Activated naive CD8-positive, alpha-beta T cell treated with anti-CD3 and anti-CD28 coated beads, Interleukin-2, amount 50 U/mL, for 24 hours (primary cell): ENCODE measurements at regions not wholly inside any gene's neighbourhood (a gene's known extent, or its start where the extent isn't known, plus 50 kb on each side); places are given as distances from the start of the nearest gene placed in this dataset.
"Not testable (repeated sequence)": the region's sequence is repeated elsewhere in the genome, so short reads cannot be mapped to it uniquely, and the experiment has no call there.

Experiments
- ATAC-seq: fragments of 150-1000 bp; cut with Tn5 transposase; one replicate; pipeline ENCODE4 v1.10.0; 2021
- DNase-seq: peaks from one replicate; pipeline ENCODE4 v3.0.0; 2021
- H3K27ac Mint-ChIP-seq: one replicate; pipeline ENCODE4 v1.8.0; 2021; ENCODE audit warnings: mild to moderate bottlenecking, mixed read lengths
- H3K27me3 Mint-ChIP-seq: one replicate; pipeline ENCODE4 v1.8.0; 2021; ENCODE audit warnings: mixed read lengths
- H3K36me3 Mint-ChIP-seq: one replicate; pipeline ENCODE4 v1.8.0; 2021; ENCODE audit warnings: low read depth, mixed read lengths
- H3K4me1 Mint-ChIP-seq: one replicate; pipeline ENCODE4 v1.8.0; 2021; ENCODE audit warnings: mixed read lengths
- H3K4me3 Mint-ChIP-seq: one replicate; pipeline ENCODE4 v1.8.0; 2021; ENCODE audit warnings: mild to moderate bottlenecking, moderate library complexity, mixed read lengths
- H3K9me3 Mint-ChIP-seq: one replicate; pipeline ENCODE4 v1.8.0; 2021; ENCODE audit warnings: mixed read lengths

DNA sequence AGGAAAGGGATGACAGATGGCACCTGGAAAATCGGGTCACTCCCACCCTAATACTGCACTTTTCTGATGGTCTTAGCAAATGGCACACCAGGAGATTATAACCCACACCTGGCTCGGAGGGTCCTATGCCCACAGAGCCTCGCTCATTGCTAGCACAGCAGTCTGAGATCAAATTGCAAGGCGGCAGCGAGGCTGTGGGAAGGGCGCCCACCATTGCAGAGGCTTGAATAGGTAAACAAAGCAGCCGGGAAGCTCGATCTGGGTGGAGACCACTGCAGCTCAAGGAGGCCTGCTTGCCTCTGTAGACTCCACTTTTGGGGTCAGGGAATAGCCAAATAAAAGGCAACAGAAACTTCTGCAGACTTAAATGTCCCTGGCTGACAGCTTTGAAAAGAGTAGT is 622.7 kb upstream of the ZNF804A start:
- ATAC-seq, H3K27ac Mint-ChIP-seq, H3K4me1 Mint-ChIP-seq, DNase-seq, H3K4me3 Mint-ChIP-seq, H3K27me3 Mint-ChIP-seq, H3K36me3 Mint-ChIP-seq: not testable (repeated sequence)
- H3K9me3 Mint-ChIP-seq = peaks cover 11% of the 10 kb centered on the region

- DNase-seq (no peak), ATAC-seq (no peak)
- Mint-ChIP-seq H3K27ac (no peak overlapping the region), H3K27me3 (no peaks in the 10 kb centered on the region), H3K36me3 (no peaks in the 10 kb centered on the region), H3K4me1 (no peaks in the 10 kb centered on the region), H3K4me3 (no peak overlapping the region), H3K9me3 (peaks cover 23% of the 10 kb centered on the region)
Observed at GRCh38 chr2:183984871-183985270, 613.5 kb upstream of the ZNF804A start.

- Mint-ChIP-seq H3K27me3 (no peaks in the 10 kb centered on the region), H3K4me1 (no peaks in the 10 kb centered on the region), H3K9me3 (peaks cover 30% of the 10 kb centered on the region), H3K36me3 (no peaks in the 10 kb centered on the region), H3K4me3 (no peak overlapping the region), H3K27ac (no peak overlapping the region)
- no peak for DNase-seq
- no peak for ATAC-seq
Observed at GRCh38 chr2:183991968-183992367, 606.4 kb upstream of the ZNF804A start.

DNA sequence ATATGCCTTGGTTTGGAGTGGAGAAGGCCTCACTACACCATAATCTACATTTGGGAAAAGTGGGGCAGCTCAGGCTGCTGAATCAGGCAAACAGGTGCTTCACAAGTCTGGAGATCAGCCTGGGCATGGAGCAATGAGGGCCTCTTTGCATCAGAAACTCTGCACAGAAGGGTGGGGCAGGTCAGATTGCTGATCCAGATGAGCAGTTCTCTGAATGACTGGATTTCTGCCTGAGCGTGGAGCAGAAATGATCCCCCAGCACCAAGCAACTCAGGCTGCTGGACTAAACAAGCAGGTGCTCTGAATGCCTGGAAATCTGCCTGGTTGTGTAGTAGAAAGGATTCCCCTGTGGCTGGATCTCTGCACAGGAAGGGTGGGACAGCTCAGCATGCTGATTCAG is 605.3 kb upstream of the ZNF804A start:
- H3K4me1 Mint-ChIP-seq = no peaks in the 10 kb centered on the region
- H3K9me3 Mint-ChIP-seq = peaks cover 25% of the 10 kb centered on the region
- H3K27me3 Mint-ChIP-seq = no peaks in the 10 kb centered on the region
- no peak overlapping the region for H3K27ac Mint-ChIP-seq
- DNase-seq (no peak), ATAC-seq (no peak)
- no peaks in the 10 kb centered on the region for H3K36me3 Mint-ChIP-seq
- no peak overlapping the region for H3K4me3 Mint-ChIP-seq

GRCh38 chr2:183995632-183996031 is 602.7 kb upstream of the ZNF804A start:
- no peak overlapping the region for H3K4me3 Mint-ChIP-seq
- no peak overlapping the region for H3K27ac Mint-ChIP-seq
- no peaks in the 10 kb centered on the region for H3K4me1 Mint-ChIP-seq
- no peaks in the 10 kb centered on the region for H3K36me3 Mint-ChIP-seq
- H3K27me3 Mint-ChIP-seq = no peaks in the 10 kb centered on the region
- H3K9me3 Mint-ChIP-seq = peaks cover 4% of the 10 kb centered on the region
- ATAC-seq (no peak), DNase-seq (no peak)

DNA sequence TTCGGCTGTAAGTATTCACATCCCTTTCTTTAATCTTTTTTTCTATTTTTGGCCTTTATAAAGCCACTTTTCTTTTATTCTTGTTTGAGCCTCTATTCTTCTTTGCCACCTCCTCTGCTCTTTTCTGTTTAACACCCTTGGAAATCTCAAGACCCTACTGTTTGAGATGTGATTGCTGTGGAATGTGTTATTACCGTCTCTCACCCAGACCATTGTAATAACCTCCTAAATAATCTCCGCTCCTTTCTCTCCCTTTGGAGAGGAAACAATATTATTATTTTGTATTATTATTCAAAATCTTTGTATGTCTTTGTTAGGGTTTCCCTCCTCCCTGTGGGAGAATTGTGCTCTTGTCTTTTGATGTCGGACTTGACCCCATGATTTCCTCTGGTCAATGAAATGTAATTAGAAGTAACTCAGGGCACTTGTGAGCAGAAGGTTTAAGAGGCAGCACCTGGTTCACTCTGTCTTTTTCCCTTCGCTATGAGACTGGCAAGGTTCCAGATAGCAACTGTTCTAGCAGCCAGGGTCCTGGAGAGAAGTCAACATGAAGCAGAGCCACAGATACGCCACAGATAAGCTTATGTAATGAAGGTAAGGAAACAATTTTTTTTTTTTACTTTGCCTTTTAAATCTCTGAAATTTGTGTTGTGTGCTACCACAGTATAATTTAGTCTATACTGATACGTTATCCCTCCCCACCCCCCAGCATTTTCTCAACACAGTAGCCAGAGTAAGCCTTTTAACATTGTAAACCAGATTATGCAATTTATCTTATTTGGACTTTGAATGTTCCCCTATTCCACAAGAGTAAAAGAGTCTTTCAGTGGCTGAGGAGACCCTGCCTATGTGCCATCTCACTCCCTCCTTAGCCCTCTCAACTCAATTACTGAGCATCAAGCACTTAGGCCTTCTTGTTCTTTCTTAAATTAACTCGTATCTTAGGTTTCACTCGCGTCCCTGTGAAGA is 601.2 kb upstream of the ZNF804A start:
- no peaks in the 10 kb centered on the region for H3K36me3 Mint-ChIP-seq
- H3K27me3 Mint-ChIP-seq = no peaks in the 10 kb centered on the region
- H3K27ac Mint-ChIP-seq = no peak overlapping the region
- DNase-seq (no peak), ATAC-seq (no peak)
- H3K4me3 Mint-ChIP-seq = no peak overlapping the region
- no peaks in the 10 kb centered on the region for H3K4me1 Mint-ChIP-seq
- H3K9me3 Mint-ChIP-seq = peaks cover under 1% of the 10 kb centered on the region

DNA sequence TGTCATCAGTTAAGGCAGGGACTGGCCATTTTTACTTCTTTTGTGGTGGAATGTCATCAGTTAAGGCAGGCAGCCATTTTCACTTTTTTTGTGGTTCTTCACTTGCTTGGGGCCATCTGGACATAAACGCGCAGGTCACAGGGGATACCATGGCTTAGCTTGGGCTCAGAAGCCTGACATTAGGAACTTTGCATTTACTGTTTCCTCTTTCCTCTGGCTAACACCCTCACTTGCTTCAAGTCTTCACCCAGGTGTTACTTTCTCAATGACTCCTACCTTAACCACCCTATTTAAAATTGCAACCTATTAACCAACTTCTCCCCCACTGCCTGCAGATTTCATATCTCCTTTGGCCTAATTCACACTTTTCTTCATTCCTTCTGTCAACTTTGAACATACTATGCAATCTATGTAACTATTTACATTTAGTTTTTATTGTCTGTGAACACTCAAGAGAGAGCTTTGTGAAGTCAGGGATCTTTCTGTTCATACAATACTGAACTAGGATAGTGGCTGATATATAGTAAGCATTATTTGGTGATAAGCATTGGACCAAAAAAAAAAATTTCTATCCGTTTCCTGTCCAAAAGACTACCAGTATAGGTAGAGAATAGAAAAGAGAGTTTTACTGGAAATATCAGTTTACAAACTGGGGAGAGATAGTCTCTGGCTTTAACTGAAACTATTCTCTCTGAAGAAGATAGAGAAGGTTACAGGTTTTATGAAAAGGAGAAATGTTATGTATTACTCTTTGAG is 600.1 kb upstream of the ZNF804A start:
- H3K27ac Mint-ChIP-seq = no peak overlapping the region
- H3K9me3 Mint-ChIP-seq = no peaks in the 10 kb centered on the region
- H3K4me1 Mint-ChIP-seq = no peaks in the 10 kb centered on the region
- no peak overlapping the region for H3K4me3 Mint-ChIP-seq
- no peaks in the 10 kb centered on the region for H3K36me3 Mint-ChIP-seq
- no peak for ATAC-seq
- no peak for DNase-seq
- H3K27me3 Mint-ChIP-seq = no peaks in the 10 kb centered on the region

DNA sequence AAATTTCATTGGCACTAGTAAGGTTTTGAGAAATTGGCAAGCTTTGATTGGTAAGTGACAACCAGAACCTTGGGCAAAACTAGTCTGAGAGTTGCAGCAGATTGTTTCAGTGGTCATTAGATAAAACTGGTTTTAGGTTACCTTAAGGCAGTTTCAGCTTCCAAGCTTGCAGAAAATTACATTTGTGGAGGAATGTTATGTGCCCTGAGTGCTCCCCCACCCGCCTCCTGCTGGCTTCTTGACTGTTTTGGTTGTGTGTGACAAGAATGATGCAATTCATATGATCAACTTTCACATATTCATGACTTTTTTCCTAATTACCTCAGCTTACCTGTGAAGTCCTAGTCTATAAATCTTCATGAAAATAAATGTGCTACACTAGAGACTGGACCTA is 599.5 kb upstream of the ZNF804A start:
- Mint-ChIP-seq H3K4me1 (no peaks in the 10 kb centered on the region), H3K27ac (no peak overlapping the region), H3K36me3 (no peaks in the 10 kb centered on the region), H3K9me3 (no peaks in the 10 kb centered on the region), H3K4me3 (no peak overlapping the region), H3K27me3 (no peaks in the 10 kb centered on the region)
- ATAC-seq = no peak
- no peak for DNase-seq

- no peak overlapping the region for H3K4me3 Mint-ChIP-seq
- H3K27ac Mint-ChIP-seq = no peak overlapping the region
- H3K9me3 Mint-ChIP-seq = no peaks in the 10 kb centered on the region
- H3K27me3 Mint-ChIP-seq = no peaks in the 10 kb centered on the region
- no peaks in the 10 kb centered on the region for H3K4me1 Mint-ChIP-seq
- no peak for ATAC-seq
- DNase-seq = no peak
- H3K36me3 Mint-ChIP-seq = no peaks in the 10 kb centered on the region
Observed at GRCh38 chr2:184004289-184004947, 593.9 kb upstream of the ZNF804A start.

- Mint-ChIP-seq H3K27me3 (no peaks in the 10 kb centered on the region), H3K9me3 (no peaks in the 10 kb centered on the region), H3K4me3 (no peak overlapping the region), H3K4me1 (no peaks in the 10 kb centered on the region), H3K36me3 (no peaks in the 10 kb centered on the region), H3K27ac (no peak overlapping the region)
- ATAC-seq = no peak
- no peak for DNase-seq
Observed at GRCh38 chr2:184004948-184005672, 593.2 kb upstream of the ZNF804A start.

- Mint-ChIP-seq H3K36me3 (no peaks in the 10 kb centered on the region), H3K27ac (no peak overlapping the region), H3K9me3 (no peaks in the 10 kb centered on the region), H3K4me1 (no peaks in the 10 kb centered on the region), H3K4me3 (no peak overlapping the region), H3K27me3 (no peaks in the 10 kb centered on the region)
- ATAC-seq (no peak), DNase-seq (no peak)
Observed at GRCh38 chr2:184006998-184007397, 591.3 kb upstream of the ZNF804A start.

DNA sequence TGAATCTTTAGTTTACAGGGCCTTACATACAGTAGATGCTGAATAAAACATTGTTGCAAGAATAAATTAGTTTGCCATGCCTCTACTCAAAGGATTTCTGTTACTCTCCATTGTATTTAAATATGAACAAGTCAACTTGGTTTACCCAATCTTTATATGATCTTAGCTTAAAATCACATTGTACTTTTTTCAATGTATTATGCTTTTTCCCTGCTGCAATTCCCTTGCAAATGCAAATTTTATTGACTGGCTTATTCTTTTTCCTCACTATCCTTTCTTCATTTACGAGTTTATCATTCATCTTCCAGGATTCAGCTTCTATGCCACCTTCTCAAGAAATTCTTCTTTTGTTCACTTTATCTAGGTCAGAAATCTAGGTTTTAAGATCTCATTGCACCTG is 571.4 kb upstream of the ZNF804A start:
- no peaks in the 10 kb centered on the region for H3K9me3 Mint-ChIP-seq
- no peaks in the 10 kb centered on the region for H3K27me3 Mint-ChIP-seq
- no peak overlapping the region for H3K27ac Mint-ChIP-seq
- ATAC-seq = no peak
- DNase-seq = no peak
- H3K36me3 Mint-ChIP-seq = no peaks in the 10 kb centered on the region
- H3K4me1 Mint-ChIP-seq = no peaks in the 10 kb centered on the region
- H3K4me3 Mint-ChIP-seq = no peak overlapping the region

DNA sequence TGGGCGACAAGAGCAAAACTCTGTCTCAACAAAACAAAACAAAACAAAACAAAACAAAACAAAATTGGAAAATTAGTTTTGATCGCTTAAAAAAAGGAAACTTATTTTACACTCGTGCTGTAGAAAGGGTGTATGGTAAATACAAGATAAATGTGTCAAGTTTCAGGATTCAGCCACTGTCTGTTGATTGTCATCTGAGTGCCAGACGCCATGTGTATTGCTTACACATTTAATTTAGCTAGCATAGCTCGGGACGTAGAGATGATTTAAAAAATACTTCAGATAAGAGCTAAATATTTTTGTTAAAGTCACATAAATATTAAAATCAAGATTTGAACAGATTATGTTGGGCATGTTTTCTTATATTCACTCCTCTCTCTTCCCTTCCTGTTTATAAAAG is 568.1 kb upstream of the ZNF804A start:
- no peaks in the 10 kb centered on the region for H3K27me3 Mint-ChIP-seq
- H3K9me3 Mint-ChIP-seq = no peaks in the 10 kb centered on the region
- ATAC-seq (no peak), DNase-seq (no peak)
- no peaks in the 10 kb centered on the region for H3K36me3 Mint-ChIP-seq
- no peak overlapping the region for H3K27ac Mint-ChIP-seq
- H3K4me3 Mint-ChIP-seq = no peak overlapping the region
- no peaks in the 10 kb centered on the region for H3K4me1 Mint-ChIP-seq

GRCh38 chr2:184030989-184031388 is 567.3 kb upstream of the ZNF804A start:
- H3K4me1 Mint-ChIP-seq = no peaks in the 10 kb centered on the region
- no peak overlapping the region for H3K4me3 Mint-ChIP-seq
- DNase-seq (no peak), ATAC-seq (no peak)
- H3K9me3 Mint-ChIP-seq = no peaks in the 10 kb centered on the region
- H3K36me3 Mint-ChIP-seq = no peaks in the 10 kb centered on the region
- no peaks in the 10 kb centered on the region for H3K27me3 Mint-ChIP-seq
- no peak overlapping the region for H3K27ac Mint-ChIP-seq
